Nephron progenitor cell (in vitro differentiated cells): ENCODE measurements at regions not wholly inside any gene's neighbourhood (a gene's known extent, or its start where the extent isn't known, plus 50 kb on each side); places are given as distances from the start of the nearest gene placed in this dataset.

ENCODE experiments used
- DNase-seq: peaks from one replicate; pipeline ENCODE4 v3.0.0; 2021
- H3K27ac Mint-ChIP-seq: 2 replicates; pipeline ENCODE4 v1.8.0; 2021; ENCODE audit warnings: mild to moderate bottlenecking, moderate library complexity, mixed read lengths
- H3K27me3 Mint-ChIP-seq: 2 replicates; pipeline ENCODE4 v1.8.0; 2021; ENCODE audit warnings: mild to moderate bottlenecking, low read depth, mixed read lengths; ENCODE audit not compliant: poor library complexity
- H3K36me3 Mint-ChIP-seq: 2 replicates; pipeline ENCODE4 v1.8.0; 2021; ENCODE audit warnings: low read depth, mixed read lengths
- H3K4me1 Mint-ChIP-seq: 2 replicates; pipeline ENCODE4 v1.8.0; 2021; ENCODE audit warnings: mixed read lengths
- H3K4me3 Mint-ChIP-seq: 2 replicates; pipeline ENCODE4 v1.8.0; 2021; ENCODE audit warnings: mild to moderate bottlenecking, moderate library complexity, mixed read lengths
- H3K9me3 Mint-ChIP-seq: 2 replicates; pipeline ENCODE4 v1.8.0; 2021; ENCODE audit warnings: mild to moderate bottlenecking, moderate library complexity, mixed read lengths
- CTCF ChIP-seq: fragments of 200-600 bp; sonication (generic); IDR thresholded peaks from 2 replicates; pipeline ENCODE4 v1.5.0; 2021; ENCODE audit warnings: antibody characterized with exemption

- Mint-ChIP-seq H3K27me3 (peaks cover 2% of the 10 kb centered on the region), H3K27ac (no peak overlapping the region), H3K9me3 (peaks cover 34% of the 10 kb centered on the region), H3K4me3 (no peak overlapping the region), H3K36me3 (peaks cover 4% of the 10 kb centered on the region), H3K4me1 (no peaks in the 10 kb centered on the region)
- DNase-seq: no peak
- no peak for TF ChIP-seq CTCF
These were observed 349.0 kb upstream of the MPDZ start for GRCh38 chr9:13628526-13628925.

GRCh38 chr9:13627502-13627901 lies 348.0 kb upstream of the MPDZ start:
- H3K27me3 Mint-ChIP-seq: peaks cover 2% of the 10 kb centered on the region
- no peak for TF ChIP-seq CTCF
- H3K9me3 Mint-ChIP-seq: peaks cover 34% of the 10 kb centered on the region

GRCh38 chr9:13627071-13627470 lies 347.6 kb upstream of the MPDZ start:
- H3K9me3 Mint-ChIP-seq: peaks cover 34% of the 10 kb centered on the region
- H3K27ac Mint-ChIP-seq: no peak overlapping the region
- peaks cover 2% of the 10 kb centered on the region for H3K27me3 Mint-ChIP-seq
- H3K36me3 Mint-ChIP-seq: peaks cover 4% of the 10 kb centered on the region
- no peak for DNase-seq
- no peak overlapping the region for H3K4me3 Mint-ChIP-seq
- TF ChIP-seq CTCF: no peak
- H3K4me1 Mint-ChIP-seq: no peaks in the 10 kb centered on the region

More at GRCh38 chr9:13627502-13627901, 348.0 kb upstream of the MPDZ start:
- Mint-ChIP-seq H3K27ac (no peak overlapping the region), H3K4me3 (no peak overlapping the region), H3K36me3 (peaks cover 4% of the 10 kb centered on the region), H3K4me1 (no peaks in the 10 kb centered on the region)
- DNase-seq: no peak

- peaks cover 2% of the 10 kb centered on the region for H3K27me3 Mint-ChIP-seq
- no peak overlapping the region for H3K4me3 Mint-ChIP-seq
- peaks cover 4% of the 10 kb centered on the region for H3K36me3 Mint-ChIP-seq
- H3K27ac Mint-ChIP-seq: peak overlapping the region; percentile 68
- DNase-seq: no peak
- H3K4me1 Mint-ChIP-seq: peaks cover under 1% of the 10 kb centered on the region
- no peak for TF ChIP-seq CTCF
- peaks cover 34% of the 10 kb centered on the region for H3K9me3 Mint-ChIP-seq
These were observed 347.1 kb upstream of the MPDZ start for GRCh38 chr9:13626601-13627000.

GRCh38 chr9:13621872-13622564 lies 342.5 kb upstream of the MPDZ start:
- no peak for DNase-seq
- peaks cover 4% of the 10 kb centered on the region for H3K36me3 Mint-ChIP-seq
- TF ChIP-seq CTCF: no peak
- peaks cover 6% of the 10 kb centered on the region for H3K9me3 Mint-ChIP-seq
- H3K27me3 Mint-ChIP-seq: no peaks in the 10 kb centered on the region
- no peak overlapping the region for H3K27ac Mint-ChIP-seq
- H3K4me3 Mint-ChIP-seq: no peak overlapping the region
- H3K4me1 Mint-ChIP-seq: peaks cover 37% of the 10 kb centered on the region

GRCh38 chr9:13616491-13617035 lies 337.1 kb upstream of the MPDZ start:
- peaks cover 7% of the 10 kb centered on the region for H3K9me3 Mint-ChIP-seq
- no peak for TF ChIP-seq CTCF
- peaks cover 41% of the 10 kb centered on the region for H3K4me1 Mint-ChIP-seq
- no peak for DNase-seq
- H3K27ac Mint-ChIP-seq: no peak overlapping the region
- no peak overlapping the region for H3K4me3 Mint-ChIP-seq
- no peaks in the 10 kb centered on the region for H3K36me3 Mint-ChIP-seq
- H3K27me3 Mint-ChIP-seq: no peaks in the 10 kb centered on the region
